SK-N-SH treated with all-trans-retinoic acid at 6 μM for 48 hours (cell line): ENCODE measurements at regions not wholly inside any gene's neighbourhood (a gene's known extent, or its start where the extent isn't known, plus 50 kb on each side); places are given as distances from the start of the nearest gene placed in this dataset.

Experiments used
- ATAC-seq: fragments of 200-7000 bp; cut with Tn5 transposase; 3 replicates; pipeline ENCODE4 v1.9.1; 2020; ENCODE audit warnings: mild to moderate bottlenecking, moderate library complexity
- ARNTL ChIP-seq: fragments of 450-650 bp; formaldehyde crosslinking; IDR thresholded peaks from 2 replicates; pipeline ENCODE4 v1.5.0; 2020; ENCODE audit warnings: low read depth, mild to moderate bottlenecking, moderate library complexity, borderline replicate concordance
- BACH2 ChIP-seq: fragments of 250-450 bp; sonication (Bioruptor Pico); IDR thresholded peaks from 2 replicates; pipeline ENCODE4 v1.9.0; 2021; ENCODE audit warnings: mild to moderate bottlenecking, borderline replicate concordance
- CREB5 ChIP-seq: fragments of 250-450 bp; sonication (Bioruptor Pico); IDR thresholded peaks from 2 replicates; pipeline ENCODE4 v1.5.1; 2020; ENCODE audit warnings: low read depth, mild to moderate bottlenecking, moderate library complexity
- ESRRG ChIP-seq: fragments of 250-450 bp; sonication (Bioruptor Pico); IDR thresholded peaks from 2 replicates; pipeline ENCODE4 v1.6.1; 2021; ENCODE audit warnings: mild to moderate bottlenecking
- ISL1 ChIP-seq: fragments of 250-450 bp; sonication (Bioruptor Pico); IDR thresholded peaks from 2 replicates; pipeline ENCODE4 v2.1.2; 2022; ENCODE audit warnings: mild to moderate bottlenecking, moderate library complexity
- OSR1 ChIP-seq: fragments of 250-450 bp; sonication (Bioruptor Pico); IDR thresholded peaks from 2 replicates; pipeline ENCODE4 v1.8.0; 2022; ENCODE audit warnings: moderate library complexity, mild to moderate bottlenecking, inconsistent platforms
- POU6F1 ChIP-seq: fragments of 250-450 bp; sonication (Bioruptor Pico); IDR thresholded peaks from 2 replicates; pipeline ENCODE4 v1.8.0; 2021; ENCODE audit warnings: low read depth, mild to moderate bottlenecking, moderate library complexity, borderline replicate concordance
- PPARA ChIP-seq: fragments of 250-450 bp; sonication (Bioruptor Pico); IDR thresholded peaks from 2 replicates; pipeline ENCODE4 v1.5.0; 2020; ENCODE audit warnings: mild to moderate bottlenecking, borderline replicate concordance
- RARB ChIP-seq: fragments of 250-450 bp; sonication (Bioruptor Pico); IDR thresholded peaks from 2 replicates; pipeline ENCODE4 v1.8.0; 2021; ENCODE audit warnings: mild to moderate bottlenecking, moderate library complexity
- SNAI2 ChIP-seq: fragments of 250-450 bp; sonication (Bioruptor Pico); IDR thresholded peaks from 2 replicates; pipeline ENCODE4 v1.5.0; 2020; ENCODE audit warnings: mild to moderate bottlenecking, moderate library complexity
- TCF4 ChIP-seq: fragments of 250-450 bp; sonication (Bioruptor Pico); IDR thresholded peaks from 2 replicates; pipeline ENCODE4 v1.8.0; 2021; ENCODE audit warnings: mild to moderate bottlenecking, moderate library complexity, borderline replicate concordance
- TOX ChIP-seq: fragments of 250-450 bp; sonication (Bioruptor Pico); IDR thresholded peaks from 2 replicates; pipeline ENCODE4 v1.8.0; 2021; ENCODE audit warnings: mild to moderate bottlenecking, moderate library complexity, borderline replicate concordance
- ZC3H10 ChIP-seq: fragments of 250-450 bp; sonication (Bioruptor Pico); IDR thresholded peaks from 2 replicates; pipeline ENCODE4 v1.5.1; 2021; ENCODE audit warnings: mild to moderate bottlenecking, moderate library complexity
- ZFP3 ChIP-seq: fragments of 250-450 bp; sonication (Bioruptor Pico); IDR thresholded peaks from 2 replicates; pipeline ENCODE4 v1.5.0; 2020; ENCODE audit warnings: mild to moderate bottlenecking, moderate library complexity
- ZFP30 ChIP-seq: fragments of 450-650 bp; formaldehyde crosslinking; IDR thresholded peaks from 2 replicates; pipeline ENCODE4 v1.5.0; 2022; ENCODE audit warnings: mild to moderate bottlenecking, moderate library complexity
- ZNF565 ChIP-seq: fragments of 450-650 bp; formaldehyde crosslinking; conservative IDR thresholded peaks from 2 replicates; pipeline ENCODE4 v1.5.0; 2020; ENCODE audit warnings: low read depth, mild to moderate bottlenecking, moderate library complexity
- ZNF70 ChIP-seq: fragments of 450-650 bp; formaldehyde crosslinking; IDR thresholded peaks from 2 replicates; pipeline ENCODE4 v1.5.0; 2020; ENCODE audit warnings: mild to moderate bottlenecking, moderate library complexity
- TF ChIP-seq, protein P1 (sequence below): fragments of 250-450 bp; sonication (Bioruptor Pico); IDR thresholded peaks from 2 replicates; pipeline ENCODE4 v1.5.1; 2021; ENCODE audit warnings: mild to moderate bottlenecking, moderate library complexity
- TF ChIP-seq, protein P2 (sequence below): fragments of 250-450 bp; sonication (Bioruptor Pico); IDR thresholded peaks from 2 replicates; pipeline ENCODE4 v1.5.0; 2020; ENCODE audit warnings: mild to moderate bottlenecking, moderate library complexity
- TF ChIP-seq, protein P3 (sequence below): fragments of 250-450 bp; sonication (Bioruptor Pico); IDR thresholded peaks from 2 replicates; pipeline ENCODE4 v1.8.0; 2020; ENCODE audit warnings: mild to moderate bottlenecking, moderate library complexity, borderline replicate concordance

DNA sequence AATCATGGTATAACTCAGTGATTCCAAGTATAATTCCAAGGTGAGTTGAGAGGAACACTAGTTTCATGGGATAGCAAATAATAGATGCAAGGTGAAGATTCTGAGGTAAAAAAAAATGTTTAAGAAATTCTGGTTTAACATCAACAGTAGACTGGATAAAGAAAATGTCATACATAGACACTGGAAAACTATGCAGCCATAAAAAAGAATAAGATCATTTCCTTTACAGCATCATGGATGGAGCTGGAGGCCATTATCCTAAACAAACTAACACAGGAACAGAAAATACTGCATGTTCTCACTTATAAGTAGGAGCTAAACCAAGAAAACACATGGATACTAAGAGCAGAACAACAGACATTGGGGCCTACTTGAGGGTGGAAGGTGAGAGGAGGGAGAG, 54.6 kb upstream of the LEF1 start:
- TF ChIP-seq TOX (CRISPR knock-in tag) (no peak), ISL1 (CRISPR knock-in tag) (no peak), CREB5 (CRISPR knock-in tag) (no peak), RARB (CRISPR knock-in tag) (no peak), ESRRG (CRISPR knock-in tag) (no peak), TCF4 (CRISPR knock-in tag) (no peak), PPARA (CRISPR knock-in tag) (no peak), POU6F1 (CRISPR knock-in tag) (no peak), ZFP3 (CRISPR knock-in tag) (no peak), OSR1 (no peak)
- TF ChIP-seq, protein P1, sequence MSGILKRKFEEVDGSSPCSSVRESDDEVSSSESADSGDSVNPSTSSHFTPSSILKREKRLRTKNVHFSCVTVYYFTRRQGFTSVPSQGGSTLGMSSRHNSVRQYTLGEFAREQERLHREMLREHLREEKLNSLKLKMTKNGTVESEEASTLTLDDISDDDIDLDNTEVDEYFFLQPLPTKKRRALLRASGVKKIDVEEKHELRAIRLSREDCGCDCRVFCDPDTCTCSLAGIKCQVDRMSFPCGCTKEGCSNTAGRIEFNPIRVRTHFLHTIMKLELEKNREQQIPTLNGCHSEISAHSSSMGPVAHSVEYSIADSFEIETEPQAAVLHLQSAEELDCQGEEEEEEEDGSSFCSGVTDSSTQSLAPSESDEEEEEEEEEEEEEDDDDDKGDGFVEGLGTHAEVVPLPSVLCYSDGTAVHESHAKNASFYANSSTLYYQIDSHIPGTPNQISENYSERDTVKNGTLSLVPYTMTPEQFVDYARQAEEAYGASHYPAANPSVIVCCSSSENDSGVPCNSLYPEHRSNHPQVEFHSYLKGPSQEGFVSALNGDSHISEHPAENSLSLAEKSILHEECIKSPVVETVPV = no peak
- ATAC-seq = no peak

- no peak for ATAC-seq
Measured at GRCh38 chr4:108219998-108220397, 51.3 kb upstream of the LEF1 start.

More at GRCh38 chr4:108219998-108220397, 51.3 kb upstream of the LEF1 start:
- TF ChIP-seq, protein P2, sequence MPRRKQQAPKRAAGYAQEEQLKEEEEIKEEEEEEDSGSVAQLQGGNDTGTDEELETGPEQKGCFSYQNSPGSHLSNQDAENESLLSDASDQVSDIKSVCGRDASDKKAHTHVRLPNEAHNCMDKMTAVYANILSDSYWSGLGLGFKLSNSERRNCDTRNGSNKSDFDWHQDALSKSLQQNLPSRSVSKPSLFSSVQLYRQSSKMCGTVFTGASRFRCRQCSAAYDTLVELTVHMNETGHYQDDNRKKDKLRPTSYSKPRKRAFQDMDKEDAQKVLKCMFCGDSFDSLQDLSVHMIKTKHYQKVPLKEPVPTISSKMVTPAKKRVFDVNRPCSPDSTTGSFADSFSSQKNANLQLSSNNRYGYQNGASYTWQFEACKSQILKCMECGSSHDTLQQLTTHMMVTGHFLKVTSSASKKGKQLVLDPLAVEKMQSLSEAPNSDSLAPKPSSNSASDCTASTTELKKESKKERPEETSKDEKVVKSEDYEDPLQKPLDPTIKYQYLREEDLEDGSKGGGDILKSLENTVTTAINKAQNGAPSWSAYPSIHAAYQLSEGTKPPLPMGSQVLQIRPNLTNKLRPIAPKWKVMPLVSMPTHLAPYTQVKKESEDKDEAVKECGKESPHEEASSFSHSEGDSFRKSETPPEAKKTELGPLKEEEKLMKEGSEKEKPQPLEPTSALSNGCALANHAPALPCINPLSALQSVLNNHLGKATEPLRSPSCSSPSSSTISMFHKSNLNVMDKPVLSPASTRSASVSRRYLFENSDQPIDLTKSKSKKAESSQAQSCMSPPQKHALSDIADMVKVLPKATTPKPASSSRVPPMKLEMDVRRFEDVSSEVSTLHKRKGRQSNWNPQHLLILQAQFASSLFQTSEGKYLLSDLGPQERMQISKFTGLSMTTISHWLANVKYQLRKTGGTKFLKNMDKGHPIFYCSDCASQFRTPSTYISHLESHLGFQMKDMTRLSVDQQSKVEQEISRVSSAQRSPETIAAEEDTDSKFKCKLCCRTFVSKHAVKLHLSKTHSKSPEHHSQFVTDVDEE = no peak
- TF ChIP-seq ZNF70 (CRISPR knock-in tag) (no peak), ZFP30 (CRISPR knock-in tag) (no peak), ESRRG (CRISPR knock-in tag) (no peak), ZNF565 (no peak), POU6F1 (CRISPR knock-in tag) (no peak), SNAI2 (CRISPR knock-in tag) (no peak), ARNTL (CRISPR knock-in tag) (no peak), RARB (CRISPR knock-in tag) (no peak), ZC3H10 (CRISPR knock-in tag) (no peak), ZFP3 (CRISPR knock-in tag) (no peak), ISL1 (CRISPR knock-in tag) (no peak), BACH2 (CRISPR knock-in tag) (no peak)
- TF ChIP-seq, protein P3, sequence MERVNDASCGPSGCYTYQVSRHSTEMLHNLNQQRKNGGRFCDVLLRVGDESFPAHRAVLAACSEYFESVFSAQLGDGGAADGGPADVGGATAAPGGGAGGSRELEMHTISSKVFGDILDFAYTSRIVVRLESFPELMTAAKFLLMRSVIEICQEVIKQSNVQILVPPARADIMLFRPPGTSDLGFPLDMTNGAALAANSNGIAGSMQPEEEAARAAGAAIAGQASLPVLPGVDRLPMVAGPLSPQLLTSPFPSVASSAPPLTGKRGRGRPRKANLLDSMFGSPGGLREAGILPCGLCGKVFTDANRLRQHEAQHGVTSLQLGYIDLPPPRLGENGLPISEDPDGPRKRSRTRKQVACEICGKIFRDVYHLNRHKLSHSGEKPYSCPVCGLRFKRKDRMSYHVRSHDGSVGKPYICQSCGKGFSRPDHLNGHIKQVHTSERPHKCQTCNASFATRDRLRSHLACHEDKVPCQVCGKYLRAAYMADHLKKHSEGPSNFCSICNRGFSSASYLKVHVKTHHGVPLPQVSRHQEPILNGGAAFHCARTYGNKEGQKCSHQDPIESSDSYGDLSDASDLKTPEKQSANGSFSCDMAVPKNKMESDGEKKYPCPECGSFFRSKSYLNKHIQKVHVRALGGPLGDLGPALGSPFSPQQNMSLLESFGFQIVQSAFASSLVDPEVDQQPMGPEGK = no peak
- TF ChIP-seq, protein P1 = no peak
- TF ChIP-seq, all 23 proteins: peak for 0
